NCI-H524 (cell line): ENCODE measurements at regions not wholly inside any gene's neighbourhood (a gene's known extent, or its start where the extent isn't known, plus 50 kb on each side); places are given as distances from the start of the nearest gene placed in this dataset.
A peak's percentile ranks its signal among the peaks of the same experiment; 100 is the strongest.
"Not testable (repeated sequence)": the region's sequence is repeated elsewhere in the genome, so short reads cannot be mapped to it uniquely, and the experiment has no call there.

Source experiments
- DNase-seq, 2 experiments: peaks; one replicate each; lab custom pipeline; 2025; lab: John Stamatoyannopoulos, UW

DNA sequence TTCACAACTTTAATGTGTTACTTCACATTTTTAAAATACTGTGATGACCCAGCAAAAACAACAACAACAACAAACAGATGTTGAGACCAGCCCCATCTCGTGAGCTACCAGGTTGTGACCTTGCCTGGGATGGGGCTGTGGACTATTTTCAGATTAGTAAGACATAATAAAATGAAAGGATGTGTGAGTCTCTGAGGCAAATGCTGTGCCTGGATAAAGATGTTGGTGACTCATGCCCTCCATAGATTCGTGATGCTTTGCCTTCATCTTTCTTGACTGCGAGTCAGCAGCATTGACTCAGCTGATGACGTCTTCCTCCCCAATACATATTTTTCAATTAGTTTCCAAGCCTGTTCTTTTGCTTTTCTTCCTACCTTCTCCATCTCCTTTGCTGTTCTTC lies 453.0 kb upstream of the CFAP20DC start:
- DNase-seq: no peak

DNA sequence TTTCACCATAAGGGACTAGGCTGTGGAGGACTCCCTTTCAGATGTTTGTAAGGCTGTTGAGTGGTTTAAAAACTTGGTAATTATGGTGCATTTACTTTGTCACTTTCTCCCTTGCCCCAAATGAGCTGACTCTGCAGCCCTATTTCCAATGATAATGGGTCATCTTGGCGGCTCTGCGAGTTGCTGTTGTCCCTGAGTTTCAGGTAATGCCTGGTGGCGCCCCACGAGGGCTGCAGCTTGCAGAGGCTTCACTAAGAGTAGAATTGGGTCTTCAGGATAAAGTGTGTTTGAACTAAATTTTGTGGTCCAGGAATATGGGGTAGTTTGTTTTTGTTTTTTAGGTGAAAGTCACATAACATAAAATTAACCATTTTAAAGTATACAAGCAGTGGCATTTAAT lies 450.1 kb upstream of the CFAP20DC start:
- DNase-seq: no peak

GRCh38 chr3:59499000-59499399 lies 449.2 kb upstream of the CFAP20DC start:
- no peak for DNase-seq

DNA sequence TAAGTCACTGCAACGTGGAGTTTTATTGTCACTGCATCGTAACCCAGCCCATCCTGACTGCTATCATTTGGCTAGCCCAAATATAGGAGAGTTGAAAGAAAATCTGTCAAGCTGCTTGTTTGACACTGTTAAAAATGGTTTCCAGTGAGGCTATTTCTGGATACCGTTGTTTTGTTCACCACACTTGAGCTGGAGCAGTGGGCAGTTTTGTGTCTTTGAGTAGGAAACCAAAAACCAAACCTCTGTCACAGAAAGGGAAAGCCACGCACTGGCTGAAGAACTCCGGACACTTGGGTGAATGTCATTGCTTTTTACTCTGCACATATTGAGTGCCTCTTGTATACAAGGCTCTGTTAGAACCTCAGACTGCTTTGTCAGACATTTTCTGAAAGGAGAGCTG lies 446.4 kb upstream of the CFAP20DC start:
- no peak for DNase-seq

- DNase-seq: not testable (repeated sequence)
Observed at GRCh38 chr3:59494969-59495368, 445.1 kb upstream of the CFAP20DC start.

GRCh38 chr3:59486520-59486919 lies 436.7 kb upstream of the CFAP20DC start:
- DNase-seq: no peak

DNA sequence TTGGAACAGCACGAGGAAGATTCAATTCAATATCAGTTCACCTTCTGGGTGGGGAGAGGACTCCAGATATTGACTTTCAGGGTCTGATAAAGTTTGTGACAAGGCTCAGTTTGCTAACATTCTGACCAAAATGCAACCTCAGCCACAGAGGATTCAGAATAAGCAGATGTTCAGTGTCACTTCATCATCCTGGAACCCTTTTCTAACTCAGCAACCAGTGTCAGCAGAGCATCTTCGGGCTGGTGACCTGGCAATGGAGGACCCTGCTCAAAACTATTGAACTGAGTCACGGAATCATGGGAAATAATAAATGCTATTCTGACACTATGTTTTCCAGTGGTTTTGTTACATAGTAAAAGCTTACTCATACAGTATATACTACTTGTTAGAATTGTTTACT lies 433.4 kb upstream of the CFAP20DC start:
- no peak for DNase-seq

DNA sequence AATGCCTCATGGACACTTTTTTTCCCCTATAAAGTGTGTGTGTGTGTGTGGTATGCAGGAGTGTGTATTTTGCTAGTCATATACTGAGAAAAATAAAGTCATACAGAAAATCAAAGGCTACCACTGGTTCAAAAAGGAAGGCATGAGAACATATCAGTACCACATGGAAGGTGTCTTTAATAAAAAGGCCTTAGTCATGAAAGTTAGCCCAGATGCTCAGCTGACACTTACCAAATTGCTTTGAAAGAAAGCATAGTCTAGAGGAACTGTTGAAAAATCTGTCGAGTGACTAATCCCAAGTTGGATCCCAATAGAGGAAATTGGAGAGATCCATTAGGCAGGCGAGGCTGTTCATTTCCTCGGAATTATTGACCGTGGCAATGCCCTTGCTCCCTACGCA lies 432.9 kb upstream of the CFAP20DC start:
- DNase-seq: no peak

GRCh38 chr3:59481776-59482400 lies 432.1 kb upstream of the CFAP20DC start:
- no peak for DNase-seq

DNA sequence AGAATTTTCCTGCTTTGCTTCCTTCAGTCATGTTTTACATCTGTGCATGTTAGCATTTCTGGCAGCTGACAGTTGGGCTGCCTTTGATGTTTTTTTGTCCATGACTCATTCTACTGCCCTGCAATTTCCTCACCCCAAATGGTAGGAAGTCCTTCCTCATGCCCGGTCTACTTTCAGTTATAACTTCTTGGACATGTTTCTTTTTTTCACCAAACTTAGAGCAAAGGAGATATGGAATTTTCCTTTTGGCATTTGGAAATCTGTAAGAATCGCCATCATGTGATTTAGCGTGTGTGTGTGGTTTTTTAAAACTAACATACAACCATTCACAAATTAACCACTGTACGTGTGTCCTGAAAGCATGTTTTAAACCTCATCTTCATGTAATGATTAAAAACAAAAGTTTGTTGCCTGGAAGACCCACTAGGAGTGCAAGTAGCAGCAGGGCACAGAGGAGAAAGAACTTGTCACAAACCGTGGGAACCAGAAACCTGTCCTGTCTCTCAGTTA lies 430.7 kb upstream of the CFAP20DC start:
- no peak for DNase-seq

GRCh38 chr3:59473636-59474035 lies 423.8 kb upstream of the CFAP20DC start:
- DNase-seq: no peak

DNA sequence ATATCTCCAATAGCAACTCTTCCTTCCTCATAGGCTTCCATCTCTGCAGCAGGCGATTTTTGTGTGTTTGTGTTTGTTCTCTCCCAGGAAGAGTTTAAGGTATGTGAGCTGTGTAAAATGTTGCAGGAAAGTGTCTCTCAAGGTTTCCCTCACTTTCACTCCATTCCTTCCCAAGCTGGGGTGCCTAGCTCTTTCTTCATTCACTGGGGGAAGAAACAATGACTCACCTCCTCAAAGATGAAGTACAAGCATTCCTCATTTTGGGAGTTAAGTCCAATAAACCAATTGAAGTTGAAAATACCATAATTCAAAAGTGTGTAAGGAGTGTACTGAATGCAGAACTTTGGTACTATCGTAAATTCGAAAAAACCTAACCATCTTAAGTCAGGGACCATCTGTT lies 422.7 kb upstream of the CFAP20DC start:
- no peak for DNase-seq

GRCh38 chr3:59469948-59470723 lies 420.3 kb upstream of the CFAP20DC start:
- no peak for DNase-seq

DNA sequence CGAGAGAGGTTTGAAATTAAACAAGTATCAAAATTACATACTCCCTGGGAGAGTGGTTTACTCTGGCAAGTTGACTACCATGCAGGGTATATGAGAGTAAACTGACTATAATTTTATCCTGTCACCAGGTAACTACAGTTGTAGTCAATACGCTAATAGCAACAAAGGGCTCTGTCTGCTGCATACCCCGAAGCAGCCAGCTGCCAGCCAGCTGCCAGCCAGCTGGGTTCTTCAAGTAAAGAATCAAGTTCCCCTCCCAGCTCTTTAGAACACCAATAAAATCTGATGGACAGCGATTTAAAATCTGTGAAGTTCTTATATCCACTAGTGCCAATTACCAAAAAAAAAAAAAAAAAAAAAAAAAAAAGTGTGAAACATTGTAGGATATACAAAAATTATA lies 417.7 kb upstream of the CFAP20DC start:
- peak in 1 of 2 experiments; percentile 35 for DNase-seq

GRCh38 chr3:59464187-59464586 lies 414.4 kb upstream of the CFAP20DC start:
- DNase-seq: no peak

- no peak for DNase-seq
Observed at GRCh38 chr3:59463253-59463652, 413.4 kb upstream of the CFAP20DC start.

GRCh38 chr3:59460068-59460467 lies 410.2 kb upstream of the CFAP20DC start:
- no peak for DNase-seq

DNA sequence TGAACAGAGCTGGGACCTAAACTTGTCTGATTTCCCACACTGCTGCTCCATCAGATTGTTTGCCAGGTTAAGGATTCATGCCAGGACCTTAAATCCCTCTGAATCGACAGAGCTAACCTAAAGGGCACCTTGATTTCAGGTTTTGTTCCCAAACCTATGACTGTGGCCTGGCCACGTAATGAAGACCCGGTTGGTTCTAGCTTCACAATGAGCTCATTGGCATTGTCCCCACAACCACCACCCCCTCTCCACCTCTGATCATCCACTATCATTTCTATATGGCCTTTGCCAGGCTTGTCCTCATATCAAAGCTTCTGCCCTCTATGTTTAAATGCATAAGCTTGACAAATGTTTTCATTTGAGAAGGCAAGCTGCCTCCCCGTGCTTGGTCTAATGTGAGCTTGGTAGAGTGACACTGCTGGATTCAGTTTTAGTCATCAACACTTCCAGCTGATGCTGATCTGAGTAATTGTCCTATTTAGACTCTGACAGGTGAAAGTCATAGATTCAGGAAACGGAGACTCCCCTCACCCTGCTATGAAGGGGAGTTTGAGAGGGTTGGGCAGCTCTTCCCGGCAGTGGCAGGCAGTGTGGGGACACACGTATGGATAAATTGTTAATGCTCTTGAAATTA lies 407.1 kb upstream of the CFAP20DC start:
- DNase-seq: no peak

DNA sequence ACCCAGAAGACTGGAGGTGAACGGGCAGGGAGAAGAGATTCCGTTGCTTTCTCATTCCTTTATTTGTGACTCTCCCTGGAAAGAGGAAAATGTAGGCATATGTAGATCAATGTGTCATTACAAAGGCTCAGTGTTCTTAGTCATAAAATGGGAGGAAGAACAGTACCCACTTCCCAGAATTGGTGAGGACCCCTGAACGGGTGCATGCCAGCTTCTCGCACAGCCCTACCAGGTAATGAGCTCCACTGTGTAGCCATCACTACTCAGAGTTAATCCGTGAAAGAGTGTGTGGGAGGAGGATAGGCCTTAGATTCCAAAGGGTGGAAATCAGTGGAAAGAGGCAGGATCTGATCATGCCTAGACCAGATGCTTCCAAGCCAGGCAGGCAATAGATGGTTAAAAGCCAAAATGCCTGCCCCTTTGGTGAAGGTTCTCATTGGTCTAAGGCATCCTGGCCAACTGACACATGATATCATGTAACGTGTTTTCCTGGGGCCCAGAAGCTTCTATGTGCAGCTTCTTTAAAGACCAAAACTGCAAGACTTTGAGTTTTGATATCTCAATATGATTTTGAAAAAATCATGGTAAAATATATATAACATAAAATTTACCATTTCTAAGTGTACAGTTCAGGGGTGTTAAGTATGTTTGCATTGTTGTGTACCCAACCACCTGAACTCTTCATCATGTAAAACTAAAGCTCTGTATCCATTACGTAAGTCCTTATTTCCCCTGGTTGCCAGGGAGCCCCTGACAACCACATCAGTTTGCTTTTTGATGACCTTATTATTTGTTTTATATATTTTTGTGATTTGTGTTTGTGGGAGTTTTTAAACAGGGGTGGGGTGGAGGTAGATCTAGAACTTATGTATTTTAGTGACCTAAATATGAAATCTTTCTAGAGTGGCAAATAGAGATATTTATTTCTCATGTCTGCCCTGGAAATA lies 402.2 kb upstream of the CFAP20DC start:
- DNase-seq: no peak

GRCh38 chr3:59450946-59451763 lies 401.3 kb upstream of the CFAP20DC start:
- no peak for DNase-seq

- DNase-seq: no peak
Observed at GRCh38 chr3:59450437-59450836, 400.6 kb upstream of the CFAP20DC start.
